Stimulated activated naive CD8-positive, alpha-beta T cell treated with anti-CD3 and anti-CD28 coated beads, Interleukin-15, amount 100 ng/mL, for 72 hours (primary cell): ENCODE measurements at regions not wholly inside any gene's neighbourhood (a gene's known extent, or its start where the extent isn't known, plus 50 kb on each side); places are given as distances from the start of the nearest gene placed in this dataset.

ENCODE experiments used
- ATAC-seq: fragments of 150-1000 bp; cut with Tn5 transposase; 2 replicates; pipeline ENCODE4 v1.10.0; 2021; ENCODE audit warnings: mild to moderate bottlenecking, moderate library complexity
- DNase-seq, 2 donors: peaks; one replicate each; pipeline ENCODE4 v3.0.0; 2021 to 2022
- H3K27ac Mint-ChIP-seq, 2 donors: one replicate each; pipeline ENCODE4 v1.8.0; 2022; ENCODE audit warnings: mild to moderate bottlenecking in 2 of 2, mixed read lengths in 2 of 2, moderate library complexity in 2 of 2
- H3K27me3 Mint-ChIP-seq: one replicate; pipeline ENCODE4 v1.8.0; 2022; ENCODE audit warnings: mixed read lengths
- H3K4me1 Mint-ChIP-seq: one replicate; pipeline ENCODE4 v1.8.0; 2022; ENCODE audit warnings: mild to moderate bottlenecking, mixed read lengths
- H3K4me3 Mint-ChIP-seq, 2 donors: one replicate each; pipeline ENCODE4 v1.8.0; 2022; ENCODE audit warnings: mild to moderate bottlenecking in 2 of 2, mixed read lengths in 2 of 2, moderate library complexity in 1 of 2
- H3K9me3 Mint-ChIP-seq, 2 donors: one replicate each; pipeline ENCODE4 v1.8.0; 2022; ENCODE audit warnings: mixed read lengths in 2 of 2

DNA sequence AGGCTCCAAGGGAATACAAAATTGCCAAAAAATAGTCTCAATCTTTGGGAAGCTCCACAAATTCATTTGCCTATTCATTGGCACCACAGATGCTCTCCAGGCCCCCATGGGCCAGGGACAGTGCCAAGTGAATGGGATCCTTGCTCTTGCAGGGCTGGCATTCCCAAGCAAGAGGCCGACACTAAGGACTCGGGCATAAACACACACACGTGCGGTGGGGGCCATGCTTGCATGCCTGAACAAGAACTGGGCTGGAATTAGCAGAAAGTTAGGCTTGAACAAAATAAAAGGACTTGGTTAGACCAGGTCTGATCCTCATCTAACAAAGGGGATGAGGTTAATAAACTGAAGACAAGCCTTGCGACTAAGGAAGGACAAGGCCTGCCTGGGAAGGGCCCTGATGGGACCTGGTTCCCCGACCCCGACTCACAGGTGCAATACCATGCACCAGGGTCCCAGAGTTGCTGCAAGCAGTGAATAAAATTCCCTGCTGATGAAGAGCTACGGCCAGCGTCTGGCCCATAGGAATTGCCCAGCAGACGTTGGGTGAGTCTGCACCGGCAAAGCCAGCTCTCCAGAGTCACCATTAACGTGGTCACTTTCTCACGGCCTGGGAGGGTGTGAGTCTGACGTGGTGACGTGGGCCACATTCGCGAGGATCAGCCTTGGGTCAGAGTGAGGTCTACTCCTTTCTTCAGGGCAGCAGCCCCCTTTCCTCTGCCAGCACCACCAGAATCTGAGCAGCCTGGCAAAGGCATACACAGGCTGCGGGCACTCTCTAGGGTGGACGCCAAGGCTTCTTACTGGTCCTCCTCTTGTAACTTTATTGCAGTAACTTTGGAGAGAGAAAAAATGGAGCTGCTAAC, 77.4 kb upstream of the FCN1 start:
- Mint-ChIP-seq H3K27ac (no peak overlapping the region), H3K27me3 (peaks cover 22% of the 10 kb centered on the region), H3K4me1 (no peaks in the 10 kb centered on the region)

DNA sequence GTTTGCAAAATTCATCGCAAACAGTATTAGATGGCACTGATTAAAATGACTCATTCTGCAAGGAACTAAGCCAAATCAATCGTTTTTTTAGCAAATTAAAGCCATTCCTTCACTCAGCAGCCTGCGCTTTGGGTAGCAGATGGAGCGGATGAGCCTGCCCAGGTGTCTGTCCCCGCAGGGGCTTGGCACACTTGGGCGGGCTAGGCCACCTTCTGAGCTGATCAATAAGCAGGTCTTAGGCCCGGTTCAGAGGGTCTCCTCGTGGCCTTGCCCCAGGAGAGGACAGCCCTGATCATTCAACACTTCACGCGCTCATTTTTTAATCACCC, 78.0 kb upstream of the FCN1 start:
- Mint-ChIP-seq H3K9me3 (peaks cover 14 to 43% of the 10 kb centered on the region in 2 donors), H3K27ac (no peak overlapping the region), H3K4me3 (no peak overlapping the region), H3K4me1 (no peaks in the 10 kb centered on the region), H3K27me3 (peaks cover 22% of the 10 kb centered on the region)
- no peak for ATAC-seq
- DNase-seq = no peak

More for the DNA sequence above, 77.4 kb upstream of the FCN1 start:
- no peak for DNase-seq
- peaks cover 8 to 37% of the 10 kb centered on the region in 2 donors for H3K9me3 Mint-ChIP-seq
- H3K4me3 Mint-ChIP-seq = no peak overlapping the region
- no peak for ATAC-seq

DNA sequence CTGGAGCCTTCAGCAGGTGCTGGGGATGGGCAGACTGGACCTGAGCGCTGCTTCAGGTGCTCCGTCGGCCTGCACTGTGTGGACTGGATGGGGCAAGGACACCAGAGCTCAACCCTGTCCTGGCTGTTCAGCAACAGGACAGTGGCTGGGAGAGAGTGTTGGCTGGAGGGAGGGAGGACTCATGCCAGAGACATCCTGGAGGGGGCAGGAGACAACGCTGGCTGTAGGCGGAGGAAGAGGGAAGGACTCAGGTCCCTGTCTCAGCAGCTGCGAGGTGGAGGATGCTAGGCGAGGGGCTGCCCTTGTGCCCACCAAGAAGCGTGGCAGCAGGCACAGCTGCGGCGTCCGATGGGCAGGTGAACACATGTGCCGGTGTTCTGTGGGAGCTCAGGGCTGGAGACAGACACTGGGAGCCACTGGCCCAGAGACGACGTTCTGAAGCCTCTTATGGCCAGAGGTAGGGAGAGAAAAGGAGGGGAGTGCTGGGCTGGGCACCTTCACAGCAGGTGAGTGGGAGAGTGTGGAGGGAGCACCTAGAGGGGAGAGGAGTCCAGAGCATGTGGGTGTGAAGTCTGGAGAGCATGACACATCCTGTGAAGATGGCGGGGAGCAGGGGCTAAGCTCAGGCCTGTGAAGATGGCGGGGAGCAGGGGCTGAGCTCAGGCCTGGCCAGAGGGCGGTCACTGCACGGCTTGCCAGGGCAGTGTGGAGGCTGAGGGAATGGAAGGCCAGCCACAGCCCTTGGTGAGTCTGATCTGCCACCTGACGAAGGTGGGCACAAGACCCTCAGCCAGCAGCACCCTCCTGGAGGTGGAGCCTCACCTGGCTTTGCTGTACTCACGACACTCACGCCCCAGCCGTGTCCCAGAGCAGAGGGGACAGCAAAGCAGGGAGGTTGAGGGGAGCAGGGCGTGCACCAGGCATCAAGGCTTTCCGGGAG, 79.1 kb upstream of the FCN1 start:
- no peak overlapping the region for H3K4me3 Mint-ChIP-seq
- H3K27me3 Mint-ChIP-seq = peaks cover 22% of the 10 kb centered on the region
- H3K9me3 Mint-ChIP-seq = peaks cover 14 to 46% of the 10 kb centered on the region in 2 donors
- ATAC-seq = no peak
- H3K27ac Mint-ChIP-seq = no peak overlapping the region
- DNase-seq = no peak
- no peaks in the 10 kb centered on the region for H3K4me1 Mint-ChIP-seq

DNA sequence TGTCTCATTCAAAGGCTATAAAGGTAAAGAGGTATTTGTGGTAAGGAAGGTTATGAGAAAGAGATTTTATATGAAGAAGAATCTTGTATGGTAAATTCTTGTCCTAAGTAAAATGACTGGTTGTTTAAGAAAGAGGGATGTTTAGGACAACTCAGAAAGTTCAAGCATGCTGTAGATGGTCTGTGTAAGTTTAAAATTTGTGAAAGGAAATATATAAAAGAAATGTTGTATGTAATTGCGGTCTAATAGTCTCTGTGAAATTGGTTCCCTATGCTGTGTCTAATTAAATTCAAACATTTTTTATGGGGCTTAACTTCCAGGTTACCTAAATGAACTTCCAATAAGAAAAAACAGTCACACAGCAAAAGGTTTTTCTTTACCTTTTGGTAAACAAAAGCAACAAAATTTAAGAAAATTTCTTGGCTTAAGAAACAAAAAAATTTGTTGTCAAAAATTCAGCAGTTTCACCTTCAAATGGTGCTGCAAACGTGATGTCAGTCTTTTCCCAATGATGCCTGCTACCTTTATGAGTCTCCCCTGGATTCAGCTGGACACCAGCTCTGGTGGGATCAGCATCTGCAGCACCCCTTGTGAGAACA, 83.0 kb upstream of the FCN1 start:
- Mint-ChIP-seq H3K4me3 (no peak overlapping the region), H3K27ac (no peak overlapping the region), H3K27me3 (peaks cover 22% of the 10 kb centered on the region), H3K4me1 (no peaks in the 10 kb centered on the region), H3K9me3 (peaks cover 14 to 46% of the 10 kb centered on the region in 2 donors)
- ATAC-seq (no peak), DNase-seq (no peak)

DNA sequence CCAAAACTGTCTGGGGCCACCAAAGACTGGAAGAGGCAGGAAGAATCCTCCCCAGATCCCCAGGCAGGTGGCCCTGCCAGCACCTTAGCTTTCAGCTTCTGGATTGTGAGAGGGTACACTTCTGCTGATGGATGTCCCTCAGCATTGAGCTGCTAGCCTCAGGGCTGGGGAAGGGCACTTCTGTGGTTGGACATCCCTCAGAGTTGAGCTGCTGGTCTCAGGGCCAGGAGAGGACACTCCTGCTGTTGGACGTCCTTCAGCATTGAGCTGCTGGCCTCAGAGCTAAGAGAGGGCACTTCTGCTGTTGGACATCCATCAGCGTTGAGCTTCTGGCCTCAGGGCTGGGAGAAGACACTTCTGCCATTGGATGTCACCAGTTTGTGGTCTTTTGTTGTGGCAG, 83.8 kb upstream of the FCN1 start:
- no peaks in the 10 kb centered on the region for H3K4me1 Mint-ChIP-seq
- peaks cover 14 to 45% of the 10 kb centered on the region in 2 donors for H3K9me3 Mint-ChIP-seq
- H3K4me3 Mint-ChIP-seq = no peak overlapping the region

DNA sequence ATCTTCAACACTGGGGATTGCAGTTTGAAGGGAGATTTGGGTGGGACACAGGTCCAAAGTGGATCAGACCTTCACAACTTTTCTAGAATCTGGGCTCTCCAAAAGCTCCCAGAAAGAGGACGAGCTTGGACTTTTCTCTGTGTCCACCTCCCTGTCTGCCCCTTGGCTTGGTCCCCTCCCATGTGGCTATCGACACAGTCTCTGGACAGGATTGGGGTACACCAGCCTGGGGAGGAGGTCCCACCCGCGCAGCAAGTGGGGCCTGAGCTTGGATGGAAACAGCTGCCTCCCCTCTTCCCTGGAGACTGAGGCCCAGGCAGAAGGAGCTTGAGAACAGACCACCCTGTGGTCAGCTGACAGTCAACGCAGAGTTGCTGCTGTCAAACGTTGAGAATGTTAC, 84.6 kb upstream of the FCN1 start:
- Mint-ChIP-seq H3K4me1 (no peaks in the 10 kb centered on the region), H3K27me3 (peaks cover 7% of the 10 kb centered on the region), H3K9me3 (peaks cover 10 to 37% of the 10 kb centered on the region in 2 donors), H3K4me3 (no peak overlapping the region), H3K27ac (no peak overlapping the region)
- ATAC-seq = no peak
- DNase-seq = no peak

More for the DNA sequence above, 83.8 kb upstream of the FCN1 start:
- Mint-ChIP-seq H3K27me3 (peaks cover 15% of the 10 kb centered on the region), H3K27ac (no peak overlapping the region)
- no peak for DNase-seq
- no peak for ATAC-seq

DNA sequence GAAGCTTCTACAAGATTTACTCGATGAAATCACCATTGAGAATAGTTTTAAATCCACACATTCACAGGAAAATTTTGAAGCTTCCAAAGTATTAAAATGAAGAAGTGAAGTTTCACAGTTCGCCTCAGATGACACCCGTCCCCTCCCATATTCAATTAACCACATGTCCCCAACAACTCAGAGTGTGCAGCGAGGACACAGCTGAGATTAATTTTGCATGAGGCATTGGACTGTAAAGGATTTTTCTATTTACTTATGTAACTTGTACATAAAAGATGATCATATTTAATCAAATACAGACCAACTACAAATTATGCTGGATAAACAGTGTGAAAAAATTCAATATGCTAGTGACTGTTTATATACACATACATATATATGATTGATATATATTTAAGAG, 84.7 kb upstream of the OLFM1 start:
- Mint-ChIP-seq H3K27ac (no peak overlapping the region), H3K4me1 (no peaks in the 10 kb centered on the region), H3K4me3 (no peak overlapping the region), H3K27me3 (peaks cover 7% of the 10 kb centered on the region), H3K9me3 (peaks cover 10 to 33% of the 10 kb centered on the region in 2 donors)
- DNase-seq = no peak
- ATAC-seq = no peak

DNA sequence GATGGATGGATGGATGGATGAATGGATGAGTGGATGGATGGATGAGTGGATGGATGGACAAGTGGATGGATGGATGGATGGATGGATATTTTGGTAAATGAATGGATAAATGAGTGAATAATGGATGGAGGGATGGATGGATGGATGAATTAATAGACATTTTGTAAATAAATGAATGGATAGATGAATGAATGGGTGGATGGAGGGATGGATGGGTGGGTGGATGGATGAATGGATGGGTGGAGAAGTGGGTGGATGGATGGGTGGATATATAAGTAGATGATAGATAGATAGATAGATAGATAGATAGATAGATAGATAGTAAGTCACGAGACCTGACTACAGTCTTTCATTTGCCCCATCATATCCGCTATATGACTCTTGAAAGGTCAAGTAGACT, 82.7 kb upstream of the OLFM1 start:
- DNase-seq = no peak

DNA sequence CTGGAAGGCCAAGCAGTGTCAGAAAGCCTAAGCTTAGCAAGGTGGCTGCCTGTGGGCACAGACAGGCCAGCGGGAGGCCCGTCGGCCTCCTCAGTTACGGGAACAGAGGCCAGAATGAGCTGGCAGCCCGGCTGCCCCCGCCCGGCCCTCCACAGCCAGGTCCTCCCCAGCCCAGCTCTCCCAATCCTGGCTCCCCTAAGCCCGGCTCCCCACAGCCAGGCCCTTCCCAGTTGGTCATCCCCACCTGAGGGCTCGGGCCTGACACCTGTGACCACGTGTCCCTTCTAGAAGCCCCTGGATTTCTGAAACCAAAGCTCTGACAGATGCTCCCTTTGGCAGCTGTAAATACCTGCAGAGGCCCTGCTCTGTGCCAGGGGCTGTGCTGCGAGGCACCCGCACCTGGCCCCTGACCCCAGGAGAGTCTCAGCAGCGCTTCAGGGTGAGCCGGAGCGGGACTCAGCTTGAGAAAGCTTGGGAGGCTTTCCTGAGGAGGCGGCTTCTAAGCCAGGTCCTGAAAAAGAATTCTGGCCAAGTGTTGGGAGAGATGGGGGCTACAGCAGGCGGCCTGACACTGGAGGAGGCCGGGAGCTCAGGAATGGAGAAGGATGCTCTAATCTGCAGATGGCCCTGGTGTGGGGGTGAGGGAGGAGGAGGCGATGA, 80.4 kb upstream of the OLFM1 start:
- H3K9me3 Mint-ChIP-seq = no peaks in the 10 kb centered on the region
- no peaks in the 10 kb centered on the region for H3K27me3 Mint-ChIP-seq
- ATAC-seq = no peak
- H3K4me3 Mint-ChIP-seq = no peak overlapping the region
- H3K27ac Mint-ChIP-seq = no peak overlapping the region
- no peaks in the 10 kb centered on the region for H3K4me1 Mint-ChIP-seq
- no peak for DNase-seq

More for the DNA sequence above, 82.7 kb upstream of the OLFM1 start:
- Mint-ChIP-seq H3K9me3 (peaks cover 10 to 13% of the 10 kb centered on the region in 2 donors), H3K4me1 (no peaks in the 10 kb centered on the region), H3K4me3 (no peak overlapping the region), H3K27me3 (no peaks in the 10 kb centered on the region), H3K27ac (no peak overlapping the region)
- no peak for ATAC-seq

DNA sequence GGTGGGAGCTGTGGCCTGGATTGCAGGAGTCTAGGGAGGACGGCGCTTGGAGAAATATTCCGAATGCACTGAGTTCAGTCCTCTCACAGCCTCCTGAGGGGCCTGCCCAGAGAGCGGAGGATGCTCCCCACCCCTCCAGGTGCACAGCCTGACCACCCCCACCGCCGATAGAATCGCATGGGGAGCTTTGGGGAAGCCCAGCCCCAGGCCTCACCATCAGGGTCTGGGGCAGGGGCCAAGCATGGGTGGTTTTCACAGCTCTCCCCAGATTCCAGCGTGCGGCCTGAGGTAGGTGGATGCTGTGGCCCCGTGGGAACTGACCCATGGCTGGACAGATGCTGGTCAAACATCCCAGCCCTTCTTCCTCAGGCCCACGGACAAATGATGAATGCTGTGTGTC, 79.9 kb upstream of the OLFM1 start:
- Mint-ChIP-seq H3K27me3 (no peaks in the 10 kb centered on the region), H3K4me3 (no peak overlapping the region), H3K27ac (no peak overlapping the region), H3K9me3 (no peaks in the 10 kb centered on the region), H3K4me1 (no peaks in the 10 kb centered on the region)
- ATAC-seq = no peak
- DNase-seq = no peak

DNA sequence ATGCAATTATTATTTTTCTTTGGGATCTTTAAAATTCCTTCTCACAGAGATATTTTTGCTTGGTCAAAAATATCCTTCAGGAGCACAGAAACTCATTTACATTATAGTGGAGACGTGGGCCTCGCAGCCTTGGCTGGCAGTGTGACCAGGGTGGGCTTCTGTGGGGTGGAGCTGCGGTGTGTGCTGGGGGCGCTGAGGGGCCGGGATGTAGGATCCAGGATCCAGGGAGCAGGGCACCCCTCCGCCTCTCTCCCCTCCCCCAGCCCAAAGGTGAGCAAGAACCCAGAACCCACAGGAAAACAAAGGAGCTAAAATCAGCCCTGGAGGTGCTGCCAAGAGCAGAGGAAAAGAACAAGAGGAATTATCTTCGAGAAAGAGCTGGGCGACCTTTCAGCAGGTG, 79.1 kb upstream of the OLFM1 start:
- DNase-seq (no peak), ATAC-seq (no peak)
- H3K4me1 Mint-ChIP-seq = no peaks in the 10 kb centered on the region
- H3K4me3 Mint-ChIP-seq = no peak overlapping the region
- H3K27ac Mint-ChIP-seq = no peak overlapping the region
- H3K27me3 Mint-ChIP-seq = no peaks in the 10 kb centered on the region
- H3K9me3 Mint-ChIP-seq = no peaks in the 10 kb centered on the region

DNA sequence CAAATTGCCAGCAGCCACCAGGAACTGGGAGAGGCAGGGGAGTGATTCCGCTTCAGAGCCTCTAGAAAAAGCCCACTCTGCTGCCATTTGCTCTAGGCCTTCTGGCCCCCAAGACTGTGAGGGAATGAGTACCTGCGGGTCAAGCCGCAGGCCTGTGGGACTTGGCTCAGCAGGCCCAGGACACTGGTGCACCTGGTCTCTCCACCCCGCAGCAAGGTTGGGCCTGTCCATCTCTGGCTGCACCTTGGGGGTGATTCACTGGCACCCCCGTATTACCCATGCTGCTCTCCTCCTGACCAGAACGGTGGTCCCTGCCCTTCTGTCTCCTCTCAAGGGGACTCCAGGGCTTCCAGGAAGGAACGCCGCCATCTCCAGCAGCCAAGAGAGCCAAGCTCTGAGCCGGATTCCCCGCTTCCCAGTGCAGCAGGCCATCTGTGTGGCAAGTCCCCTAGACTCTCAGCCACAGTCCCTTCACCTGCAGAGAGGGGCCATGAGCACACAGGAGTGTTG, 78.4 kb upstream of the OLFM1 start:
- H3K9me3 Mint-ChIP-seq = no peaks in the 10 kb centered on the region
- DNase-seq (no peak), ATAC-seq (no peak)
- no peaks in the 10 kb centered on the region for H3K4me1 Mint-ChIP-seq
- peaks cover 6% of the 10 kb centered on the region for H3K27me3 Mint-ChIP-seq
- H3K27ac Mint-ChIP-seq = no peak overlapping the region
- H3K4me3 Mint-ChIP-seq = no peak overlapping the region

DNA sequence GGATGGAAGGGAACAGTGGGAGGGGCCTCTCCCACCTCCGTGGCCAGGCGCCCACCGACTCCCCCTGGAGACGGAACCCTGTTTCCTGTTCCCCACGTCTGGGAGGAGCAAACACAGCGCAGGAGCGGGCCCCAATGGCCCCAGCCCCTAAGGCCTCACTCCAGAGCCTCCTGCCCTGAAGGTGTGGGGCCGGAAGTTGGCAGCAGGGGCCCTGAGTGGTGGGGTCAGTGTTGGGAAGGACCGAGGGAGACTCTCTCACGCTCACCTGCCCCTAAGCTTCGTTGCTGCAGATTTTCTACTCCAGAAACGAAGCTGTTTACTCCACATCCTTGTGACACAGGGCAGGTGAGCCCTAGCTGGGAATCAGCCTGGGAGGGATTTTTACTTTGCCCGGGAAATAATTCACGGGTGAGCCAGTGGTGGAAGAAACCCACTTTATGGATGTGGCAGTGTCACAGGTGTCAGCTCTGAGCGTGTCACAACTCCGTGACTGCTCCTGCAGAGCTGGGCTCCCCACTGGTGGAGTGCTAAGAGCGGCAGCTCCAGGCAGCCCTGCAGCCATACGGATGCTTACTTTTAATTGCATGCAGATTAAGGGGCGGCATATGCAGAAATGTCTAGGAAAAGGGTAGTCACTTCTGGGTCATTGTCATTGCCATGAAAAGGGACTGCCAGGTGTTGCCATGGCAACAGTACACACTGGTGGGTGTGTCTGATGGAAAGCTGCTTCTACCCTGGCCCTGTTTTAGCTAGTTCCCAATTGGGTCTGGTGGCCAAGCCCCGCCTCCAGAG, 77.5 kb upstream of the OLFM1 start:
- H3K27me3 Mint-ChIP-seq = peaks cover 8% of the 10 kb centered on the region
- no peak overlapping the region for H3K4me3 Mint-ChIP-seq
- DNase-seq (no peak), ATAC-seq (no peak)
- no peaks in the 10 kb centered on the region for H3K4me1 Mint-ChIP-seq
- H3K27ac Mint-ChIP-seq = no peak overlapping the region
- no peaks in the 10 kb centered on the region for H3K9me3 Mint-ChIP-seq

DNA sequence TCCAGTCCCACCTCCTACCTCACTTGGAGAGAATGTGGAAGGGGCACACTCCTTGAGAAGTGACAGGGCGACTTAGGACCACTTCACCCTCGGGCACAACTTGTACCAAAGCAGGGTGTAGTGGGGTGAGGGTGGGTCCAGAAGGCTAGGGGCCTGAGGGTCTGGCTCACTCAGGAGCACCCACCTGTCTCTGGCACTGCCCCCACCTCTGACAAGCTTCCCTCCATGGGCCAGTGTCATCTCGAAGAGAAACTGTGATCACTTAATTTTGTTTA, 76.9 kb upstream of the OLFM1 start:
- no peak overlapping the region for H3K27ac Mint-ChIP-seq
- DNase-seq (no peak), ATAC-seq (no peak)
- no peaks in the 10 kb centered on the region for H3K4me1 Mint-ChIP-seq
- no peak overlapping the region for H3K4me3 Mint-ChIP-seq
- H3K27me3 Mint-ChIP-seq = peaks cover 8% of the 10 kb centered on the region
- H3K9me3 Mint-ChIP-seq = no peaks in the 10 kb centered on the region

DNA sequence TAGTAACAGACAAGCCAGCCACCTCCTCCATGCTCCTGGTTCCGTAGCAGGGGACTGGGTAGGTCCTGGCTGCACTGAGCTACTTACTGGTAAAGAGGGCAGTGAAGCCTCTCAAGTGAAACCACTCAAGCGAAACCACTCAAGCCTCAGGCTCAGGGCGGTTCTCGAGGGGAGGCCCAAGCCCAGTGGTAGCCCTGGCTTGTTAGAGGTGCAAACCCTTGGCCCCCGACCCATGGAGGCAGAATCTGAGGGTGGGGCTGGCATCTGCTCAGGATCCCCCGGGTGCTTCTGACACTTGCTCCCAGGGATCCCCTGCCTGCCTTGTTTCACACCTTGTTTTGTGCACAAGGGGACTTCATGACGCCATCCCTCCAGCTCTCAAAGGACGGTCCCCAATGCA, 76.5 kb upstream of the OLFM1 start:
- no peak overlapping the region for H3K4me3 Mint-ChIP-seq
- ATAC-seq (no peak), DNase-seq (no peak)
- no peaks in the 10 kb centered on the region for H3K4me1 Mint-ChIP-seq
- no peak overlapping the region for H3K27ac Mint-ChIP-seq
- peaks cover 8% of the 10 kb centered on the region for H3K27me3 Mint-ChIP-seq
- H3K9me3 Mint-ChIP-seq = no peaks in the 10 kb centered on the region
